GM19043 (cell line): ENCODE measurements at regions not wholly inside any gene's neighbourhood (a gene's known extent, or its start where the extent isn't known, plus 50 kb on each side); places are given as distances from the start of the nearest gene placed in this dataset.

Source experiments
- ATAC-seq: cut with Tn5 transposase; IDR thresholded peaks from one replicate; pipeline ENCODE4 v1.9.1; 2021; ENCODE audit warnings: low read depth; ENCODE audit not compliant: unreplicated experiment

DNA sequence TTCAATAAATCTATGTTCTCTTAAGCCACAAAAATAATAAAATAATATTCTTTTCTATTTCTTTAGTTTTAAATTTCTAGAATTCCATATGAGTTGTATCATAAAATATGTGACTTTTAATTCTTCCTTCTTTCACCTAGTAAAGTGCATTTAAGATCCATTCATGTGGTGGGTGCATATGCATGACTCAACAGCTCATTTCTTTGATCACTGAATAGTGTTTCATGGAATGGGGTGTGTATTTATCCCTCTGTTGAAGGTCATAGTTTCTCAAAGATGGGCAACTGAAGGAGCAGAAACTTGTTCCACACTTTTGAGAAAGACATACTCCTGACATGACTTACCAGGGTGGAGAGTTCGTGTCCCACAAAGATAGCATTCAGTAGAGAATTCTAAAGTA is 1230.3 kb upstream of the AGA start:
- no peak for ATAC-seq

- no peak for ATAC-seq
Observed at GRCh38 chr4:178681871-178682270, 1239.6 kb upstream of the AGA start.

GRCh38 chr4:178689926-178690325 is 1247.7 kb upstream of the AGA start:
- ATAC-seq: no peak

DNA sequence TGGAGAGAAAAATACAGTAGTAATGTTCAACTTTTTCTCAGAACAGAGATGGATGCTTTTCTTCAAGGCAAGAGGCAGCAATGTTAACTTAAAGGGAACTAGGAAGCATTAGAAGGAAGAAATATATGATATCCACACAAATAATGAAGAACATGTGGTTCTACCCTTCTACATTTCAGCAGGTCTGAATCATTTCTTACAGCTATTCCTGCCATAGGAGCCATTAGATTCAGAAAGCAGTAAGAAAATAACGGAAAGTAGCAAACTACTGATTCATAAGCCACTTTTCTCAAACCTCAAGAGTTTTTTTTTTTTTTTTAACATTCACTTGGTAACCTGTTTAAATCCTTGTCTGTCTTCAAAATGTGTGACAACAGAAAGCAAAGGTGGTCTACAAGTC is 1251.6 kb upstream of the AGA start:
- ATAC-seq: no peak

DNA sequence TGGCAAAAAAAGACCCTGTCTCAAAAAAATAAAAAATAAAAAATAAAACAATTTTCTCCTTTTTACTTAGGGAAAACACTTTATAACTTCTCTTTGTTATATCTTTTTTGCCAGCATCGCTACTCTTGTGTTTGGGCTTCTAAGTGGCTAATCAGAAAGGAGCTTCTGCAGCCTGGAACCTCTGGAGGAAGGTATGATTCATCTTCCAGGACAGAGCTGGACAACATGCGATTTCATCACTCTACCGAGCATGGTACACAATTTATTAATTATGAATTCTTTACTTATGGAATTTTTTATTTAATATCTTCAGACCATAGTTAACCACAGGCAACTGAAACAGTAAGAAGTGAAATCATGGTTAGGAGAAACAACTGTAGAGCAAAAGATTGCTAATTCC is 1254.3 kb upstream of the AGA start:
- ATAC-seq: no peak

GRCh38 chr4:178712486-178712885 is 1270.2 kb upstream of the AGA start:
- no peak for ATAC-seq

DNA sequence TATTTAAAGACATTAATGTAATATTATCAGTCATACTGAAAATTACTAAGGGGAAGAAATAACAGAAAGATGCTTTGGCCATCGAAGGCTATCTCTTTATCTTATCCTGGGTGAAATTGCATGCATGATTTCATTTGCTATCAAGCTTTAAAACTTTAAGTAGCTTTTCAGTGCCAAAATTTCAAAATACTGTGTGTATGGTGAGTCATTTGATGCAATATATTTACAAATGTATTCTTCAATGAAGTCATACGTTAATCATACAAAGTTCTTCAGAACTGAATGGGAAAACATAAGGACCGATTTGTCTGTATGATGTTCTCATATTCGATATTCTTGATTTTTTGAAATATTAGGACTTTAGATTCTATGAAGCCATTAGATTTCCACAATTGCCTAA is 1295.8 kb upstream of the AGA start:
- no peak for ATAC-seq

DNA sequence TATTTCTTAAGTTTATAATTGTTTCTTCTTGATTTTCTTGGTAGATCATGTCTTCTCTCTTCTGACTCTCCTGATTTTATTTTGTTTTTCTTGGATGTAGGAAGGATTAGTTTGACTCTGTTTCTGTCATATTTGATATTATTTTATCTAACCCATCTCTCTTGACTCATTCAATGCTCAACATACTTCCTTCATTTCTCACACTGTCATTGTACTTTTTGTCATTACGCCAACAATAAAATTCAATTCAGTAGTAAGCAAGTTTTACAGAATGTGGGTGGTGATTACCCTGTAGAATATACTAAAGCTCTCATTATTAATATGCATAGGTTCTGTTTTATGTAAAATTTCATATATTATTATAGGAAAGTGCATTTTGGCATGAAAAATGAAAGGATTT is 1303.0 kb upstream of the AGA start:
- ATAC-seq: no peak

DNA sequence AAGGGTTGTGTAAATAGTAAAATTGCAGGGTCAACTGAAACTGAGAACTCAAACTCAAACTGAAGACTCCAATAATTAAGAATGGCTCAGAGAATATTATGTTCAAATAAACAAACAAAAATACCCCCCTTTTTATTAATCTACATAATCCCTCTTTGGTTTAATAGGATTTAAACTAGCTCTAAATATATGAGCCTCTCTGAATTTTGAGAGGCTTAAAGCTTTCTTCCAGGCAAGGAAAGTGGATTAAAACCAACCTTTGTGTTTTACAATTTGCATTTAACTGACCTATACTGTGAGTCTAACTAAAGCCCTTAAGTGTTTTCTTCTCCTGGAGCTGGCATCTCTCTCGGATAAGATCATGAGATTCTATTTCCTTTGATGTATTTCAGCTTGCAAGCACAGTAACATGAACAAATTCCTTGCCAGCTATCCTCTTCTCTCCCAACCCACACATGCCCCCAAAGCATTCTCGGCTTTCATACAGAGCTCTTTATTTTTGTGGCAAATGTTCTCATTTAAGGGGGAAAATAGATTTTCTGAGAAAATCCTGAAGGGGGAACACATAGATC is 1310.8 kb upstream of the AGA start:
- ATAC-seq: no peak

DNA sequence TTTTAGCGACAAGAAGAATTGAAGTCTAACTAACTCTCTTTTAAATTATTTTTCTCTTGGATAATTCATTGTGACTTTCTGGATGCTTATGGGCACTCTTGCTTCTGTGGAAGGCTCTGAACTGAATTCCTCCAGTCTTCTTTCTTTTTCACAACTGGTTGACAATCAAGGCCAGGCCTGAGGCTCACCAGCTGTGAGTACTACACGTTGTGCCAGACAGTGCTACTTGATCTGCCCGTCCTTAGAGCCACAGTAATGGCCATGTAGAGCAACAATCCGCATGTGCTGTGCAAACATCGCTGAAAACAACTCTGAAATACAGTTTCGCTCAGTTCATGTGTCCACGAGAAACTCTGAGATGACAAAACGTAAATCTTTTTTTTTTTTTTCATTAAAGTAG is 1336.3 kb upstream of the AGA start:
- ATAC-seq: no peak

DNA sequence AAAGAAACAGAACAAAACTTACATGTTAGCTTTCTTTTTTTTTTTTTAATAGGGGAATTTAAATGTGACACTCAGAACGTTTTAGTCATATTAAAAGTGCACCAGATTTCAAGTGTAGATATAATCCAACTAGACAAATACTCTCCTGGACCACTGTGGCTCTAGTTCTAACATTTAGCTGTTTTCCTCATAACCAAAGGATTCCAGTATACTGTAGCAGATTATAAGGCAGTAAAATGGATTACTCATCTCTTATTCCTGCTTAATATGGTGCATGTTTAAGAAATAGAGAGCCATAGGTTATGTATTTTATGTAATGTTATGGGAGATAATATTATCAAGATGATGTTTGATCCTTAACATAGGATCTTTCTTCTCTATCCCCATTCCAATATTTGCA is 1339.5 kb upstream of the AGA start:
- ATAC-seq: no peak

- no peak for ATAC-seq
Observed at GRCh38 chr4:178784491-178784890, 1342.3 kb upstream of the AGA start.

GRCh38 chr4:178789279-178789678 is 1347.0 kb upstream of the AGA start:
- no peak for ATAC-seq

GRCh38 chr4:178799204-178799603 is 1357.0 kb upstream of the AGA start:
- ATAC-seq: no peak

- ATAC-seq: no peak
Observed at GRCh38 chr4:178808106-178808505, 1365.9 kb upstream of the AGA start.

DNA sequence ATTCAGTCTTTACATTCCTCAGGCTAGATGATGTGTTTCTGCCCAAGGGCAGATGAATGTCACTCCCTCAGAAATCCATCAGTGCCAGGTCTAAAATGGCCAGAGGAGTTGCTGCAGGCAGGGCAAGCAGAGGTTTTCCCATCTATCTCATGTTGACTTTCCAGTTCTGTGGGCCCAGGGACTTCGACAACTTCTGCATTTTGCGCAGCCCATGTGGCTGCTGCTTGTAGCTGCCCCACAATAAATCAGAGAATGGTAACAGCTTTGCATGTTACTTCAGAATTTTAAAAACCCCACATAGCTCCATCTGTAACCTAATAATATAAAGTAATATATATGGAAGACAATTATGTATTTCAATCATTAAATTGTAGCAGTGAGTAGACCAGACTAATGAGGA is 1367.7 kb upstream of the AGA start:
- no peak for ATAC-seq

GRCh38 chr4:178811356-178811755 is 1369.1 kb upstream of the AGA start:
- ATAC-seq: no peak

DNA sequence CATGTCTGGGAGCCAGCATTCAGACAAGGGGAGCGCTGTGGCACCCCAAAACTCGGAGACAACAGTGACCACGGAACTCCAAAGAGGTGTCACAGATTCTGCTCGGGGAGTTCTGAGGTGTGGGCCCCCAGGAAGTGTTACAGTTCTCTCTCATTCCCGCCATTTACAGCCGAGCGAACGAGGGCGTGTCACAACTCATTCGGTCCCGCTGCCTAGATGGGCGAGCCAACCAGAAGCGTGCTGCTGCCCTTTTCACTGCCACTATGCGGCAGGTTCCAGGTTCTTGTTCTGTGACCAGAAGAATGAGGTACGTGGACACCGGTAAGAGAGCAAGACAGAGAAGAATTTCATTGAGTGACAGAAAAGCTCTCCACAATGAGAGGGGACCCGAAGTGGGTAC is 1370.6 kb upstream of the AGA start:
- ATAC-seq: no peak

- ATAC-seq: no peak
Observed at GRCh38 chr4:178814908-178815307, 1372.7 kb upstream of the AGA start.

- no peak for ATAC-seq
Observed at GRCh38 chr4:178823673-178824295, 1381.5 kb upstream of the AGA start.

GRCh38 chr4:178836865-178837264 is 1394.6 kb upstream of the AGA start:
- ATAC-seq: no peak

GRCh38 chr4:178838776-178839175 is 1396.5 kb upstream of the AGA start:
- ATAC-seq: no peak
